ENCODE measurements at regions not wholly inside any gene's neighbourhood (a gene's known extent, or its start where the extent isn't known, plus 50 kb on each side); places are given as distances from the start of the nearest gene placed in this dataset.
"Not testable (repeated sequence)": the region's sequence is repeated elsewhere in the genome, so short reads cannot be mapped to it uniquely, and the experiment has no call there.

DNA sequence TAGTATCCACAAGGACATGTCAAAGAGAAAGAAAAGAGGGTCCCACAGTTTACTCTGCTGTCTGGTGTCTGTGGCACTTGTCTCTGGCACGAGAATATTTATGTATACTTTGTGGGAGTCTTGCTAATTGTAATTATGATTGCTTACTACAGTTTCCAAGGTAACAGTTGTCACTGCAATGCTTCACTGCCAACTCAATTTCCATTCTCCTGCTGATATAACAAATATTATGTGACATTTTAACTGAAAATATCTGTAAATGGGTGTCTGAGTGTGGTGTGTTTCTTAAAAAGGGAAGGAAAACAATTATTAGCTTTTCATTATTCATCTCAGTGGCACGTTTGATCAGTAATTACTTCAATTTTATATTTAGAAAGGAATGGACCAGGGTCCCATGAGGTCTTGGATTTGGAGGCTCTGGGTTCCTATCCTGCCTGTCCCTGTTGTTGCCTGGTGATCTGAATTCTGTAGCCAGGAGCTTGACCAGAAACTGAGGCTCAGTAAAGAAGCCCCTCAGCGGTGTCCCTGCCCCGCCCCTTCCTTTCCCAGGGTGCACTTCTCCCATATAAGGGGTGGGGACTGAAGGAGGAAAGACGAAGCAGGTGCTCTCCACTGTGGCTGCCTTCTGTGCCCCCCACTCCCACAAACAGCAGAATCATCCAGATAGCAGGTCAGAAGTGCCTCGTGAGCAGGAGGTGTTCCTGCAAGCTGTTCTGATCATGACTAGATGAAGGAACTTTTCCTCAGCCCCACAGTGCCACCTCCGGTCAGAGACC is 137.3 kb upstream of the KIF2A start:
- DNase-seq (ENCODE audit: low spot score), result no peak

DNA sequence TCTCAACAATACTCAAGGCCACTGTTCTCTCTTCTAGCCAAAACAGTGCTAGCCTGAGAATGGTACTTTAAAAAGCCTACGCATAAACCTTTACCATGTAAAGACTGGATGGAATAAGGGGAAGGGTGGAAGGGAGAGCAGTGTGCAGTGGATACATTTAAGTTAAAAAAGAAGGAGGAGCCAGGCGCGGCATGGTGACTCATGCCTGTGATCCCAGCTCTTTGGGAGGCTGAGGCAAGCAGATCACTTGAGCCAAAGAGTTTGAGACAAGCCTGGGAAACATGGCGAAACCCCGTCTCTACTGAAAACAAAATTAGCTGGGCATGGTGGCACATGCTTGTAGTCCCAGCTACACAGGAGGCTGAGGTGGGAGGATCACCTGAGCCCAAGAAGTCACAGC is 127.7 kb upstream of the KIF2A start:
- no peak for DNase-seq (ENCODE audit: low spot score)

DNA sequence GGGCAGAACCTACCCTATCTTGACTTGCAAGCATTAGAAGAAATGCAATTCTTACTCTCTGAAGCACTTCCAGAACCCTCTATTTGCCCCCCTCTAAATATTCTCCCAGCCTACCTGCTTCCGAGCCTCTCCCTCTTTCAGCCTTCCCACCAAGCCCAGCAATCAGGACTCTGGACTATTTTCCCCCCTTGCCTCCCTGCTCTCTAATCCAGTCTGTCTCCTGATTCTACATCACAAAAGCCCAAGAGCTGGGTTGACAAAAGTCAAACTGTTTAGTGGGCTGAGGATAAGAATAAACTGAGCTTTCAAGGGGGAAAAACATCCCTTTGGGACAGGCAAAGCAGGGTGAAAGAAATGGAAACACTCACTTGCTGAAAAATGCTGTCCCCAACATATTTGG is 123.2 kb upstream of the KIF2A start:
- no peak for DNase-seq (ENCODE audit: low spot score)

DNA sequence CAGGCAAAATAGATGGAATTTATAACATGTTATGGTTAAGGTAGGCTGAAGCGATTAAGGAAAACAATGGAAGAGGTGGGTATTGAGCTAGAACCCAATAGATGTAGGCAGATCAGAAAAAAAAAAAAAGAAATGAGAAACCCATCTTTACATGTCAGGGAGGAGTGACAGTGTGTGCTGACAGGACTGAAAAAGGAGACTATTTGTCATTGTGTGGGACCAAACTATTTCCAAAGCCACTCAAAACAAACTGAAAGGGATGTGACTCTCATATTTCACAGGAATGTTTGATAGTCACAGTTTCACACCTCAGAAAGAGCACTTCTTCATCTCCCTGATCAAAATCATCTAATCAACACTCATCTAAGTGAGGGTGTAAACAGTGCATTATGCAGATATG is 122.3 kb upstream of the KIF2A start:
- DNase-seq (ENCODE audit: low spot score), result no peak

DNA sequence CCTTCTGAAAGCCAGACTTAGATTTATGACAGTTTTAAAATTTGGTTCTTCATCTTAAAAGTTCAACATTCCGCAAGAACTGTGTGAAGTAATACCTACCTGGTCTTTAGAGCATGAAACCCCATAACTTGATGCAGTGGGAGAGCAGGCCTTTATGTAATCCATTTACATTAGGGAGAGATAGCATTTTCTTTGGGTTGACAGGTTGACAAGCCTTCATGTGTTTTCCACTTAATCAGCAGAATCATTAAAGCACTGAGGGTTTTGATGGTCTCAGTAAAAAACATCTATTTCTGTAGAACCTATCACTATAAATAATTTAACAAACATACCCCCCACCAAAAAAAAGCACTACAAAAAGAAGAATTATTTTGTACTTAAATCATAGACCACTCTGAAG is 121.6 kb upstream of the KIF2A start:
- no peak for DNase-seq (ENCODE audit: low spot score)

DNA sequence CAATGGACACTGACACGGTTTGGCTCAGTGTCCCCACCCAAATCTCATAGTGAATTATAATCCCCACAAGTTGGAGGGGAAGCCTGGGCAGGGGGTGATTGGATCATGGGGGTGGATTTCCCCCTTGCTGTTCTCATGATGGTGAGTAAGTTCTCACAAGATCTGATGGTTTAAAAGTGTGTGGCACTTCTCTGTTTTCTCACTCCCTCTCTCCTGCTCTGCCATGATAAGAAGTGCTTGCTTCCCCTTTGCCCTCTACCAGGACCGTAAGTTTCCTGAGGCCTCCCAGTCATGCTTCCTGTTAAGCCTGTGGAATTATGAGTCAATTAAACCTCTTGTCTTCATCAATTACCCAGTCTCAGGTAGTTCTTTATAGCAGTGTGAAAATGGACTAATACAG is 115.8 kb upstream of the KIF2A start:
- DNase-seq (ENCODE audit: low spot score), result no peak

DNA sequence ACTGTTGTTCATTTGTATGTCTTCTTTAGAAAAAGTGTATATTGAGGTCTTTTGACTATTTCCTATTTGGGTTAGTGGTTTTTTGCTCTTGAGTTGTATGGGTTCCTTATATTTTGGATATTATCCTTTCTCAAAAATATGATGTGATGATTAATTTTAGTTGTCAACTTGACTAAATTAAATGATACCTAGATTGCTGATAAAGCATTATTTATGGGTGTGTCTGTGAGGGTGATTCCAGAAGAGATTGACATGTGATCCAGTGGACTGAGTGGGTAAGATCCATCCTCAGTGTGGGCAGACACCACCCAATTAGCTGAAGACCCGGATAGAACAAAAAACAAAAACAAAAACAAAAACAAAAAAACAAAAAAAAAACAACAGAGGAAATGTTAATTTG is 115.1 kb upstream of the KIF2A start:
- DNase-seq (ENCODE audit: low spot score), result no peak

DNA sequence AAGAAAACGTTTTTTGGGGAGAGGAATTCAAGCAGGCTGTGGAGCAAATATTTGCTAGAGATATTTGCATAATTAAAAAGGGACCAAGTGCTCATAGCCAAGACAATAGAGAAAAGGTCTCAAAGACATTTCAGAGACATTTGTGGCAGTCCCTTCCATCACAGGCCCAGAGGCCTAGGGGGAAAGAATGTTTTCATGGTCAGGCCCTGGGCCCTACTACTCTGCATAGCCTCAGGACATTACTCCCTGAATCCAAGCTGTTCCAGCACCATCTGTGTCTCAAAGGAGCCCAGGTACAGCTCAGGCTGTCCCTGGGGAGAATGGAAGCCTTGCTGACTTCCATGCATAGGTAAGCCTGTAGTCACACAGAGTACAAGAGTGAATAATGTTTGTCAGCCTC is 113.0 kb upstream of the KIF2A start:
- no peak for DNase-seq (ENCODE audit: low spot score)

DNA sequence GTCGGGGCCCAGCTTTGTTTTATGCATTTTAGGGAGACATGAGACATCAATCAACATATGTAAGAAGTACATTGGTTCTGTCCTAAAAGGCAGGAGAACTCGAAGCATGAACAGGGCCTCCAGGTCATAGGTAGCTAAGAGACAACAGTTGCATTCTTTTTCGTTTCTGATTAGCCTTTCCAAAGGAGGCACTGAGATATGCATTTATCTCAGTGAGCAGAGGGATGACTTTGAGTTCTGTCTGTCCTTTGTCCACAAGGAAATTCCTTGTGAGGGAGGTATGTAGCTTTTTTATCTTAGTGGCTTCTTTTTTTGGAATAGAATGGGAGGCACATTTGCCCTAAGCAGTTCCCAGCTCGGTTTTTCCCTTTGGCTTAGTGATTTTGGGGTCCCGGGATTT is 109.5 kb upstream of the KIF2A start:
- not testable (repeated sequence) for DNase-seq (ENCODE audit: low spot score)

DNA sequence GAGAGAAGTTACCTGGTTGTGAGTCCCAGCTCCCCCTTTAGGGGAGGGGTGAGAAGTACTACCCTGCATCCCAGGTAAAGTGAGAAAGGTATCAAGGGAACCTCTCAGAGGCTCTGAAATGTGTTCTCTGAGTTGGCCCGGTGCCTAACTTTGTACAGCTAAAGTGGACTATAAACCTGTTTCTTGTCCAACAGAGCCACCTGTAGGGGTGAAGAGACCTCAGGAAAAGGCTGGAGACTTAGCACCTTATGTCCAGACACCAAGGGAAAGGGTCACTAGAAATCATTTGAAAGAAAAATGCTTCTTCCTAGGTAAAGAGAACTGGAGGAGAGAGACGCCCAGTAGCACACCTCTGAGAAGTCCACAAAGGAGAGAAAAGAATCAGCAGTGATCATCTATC is 108.3 kb upstream of the KIF2A start:
- no peak for DNase-seq (ENCODE audit: low spot score)

DNA sequence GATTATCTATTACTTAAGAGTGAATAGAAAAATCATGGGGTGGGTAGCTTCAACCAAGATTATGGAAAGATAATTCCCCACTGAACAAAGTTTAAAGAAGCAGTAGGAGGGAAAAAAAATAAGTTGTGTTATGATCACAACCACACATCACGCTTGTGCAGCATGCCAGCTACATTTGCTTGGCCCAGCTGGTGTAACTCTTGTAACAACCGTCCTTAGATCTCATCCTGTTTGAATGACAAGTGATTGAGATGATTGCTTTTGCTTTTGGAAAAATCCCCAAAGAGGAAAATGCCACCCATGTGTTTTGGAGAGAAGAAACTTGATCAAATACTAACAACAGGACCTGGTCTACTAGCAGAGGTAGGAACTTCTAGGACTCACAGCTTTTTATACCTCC is 107.6 kb upstream of the KIF2A start:
- DNase-seq (ENCODE audit: low spot score), result no peak

DNA sequence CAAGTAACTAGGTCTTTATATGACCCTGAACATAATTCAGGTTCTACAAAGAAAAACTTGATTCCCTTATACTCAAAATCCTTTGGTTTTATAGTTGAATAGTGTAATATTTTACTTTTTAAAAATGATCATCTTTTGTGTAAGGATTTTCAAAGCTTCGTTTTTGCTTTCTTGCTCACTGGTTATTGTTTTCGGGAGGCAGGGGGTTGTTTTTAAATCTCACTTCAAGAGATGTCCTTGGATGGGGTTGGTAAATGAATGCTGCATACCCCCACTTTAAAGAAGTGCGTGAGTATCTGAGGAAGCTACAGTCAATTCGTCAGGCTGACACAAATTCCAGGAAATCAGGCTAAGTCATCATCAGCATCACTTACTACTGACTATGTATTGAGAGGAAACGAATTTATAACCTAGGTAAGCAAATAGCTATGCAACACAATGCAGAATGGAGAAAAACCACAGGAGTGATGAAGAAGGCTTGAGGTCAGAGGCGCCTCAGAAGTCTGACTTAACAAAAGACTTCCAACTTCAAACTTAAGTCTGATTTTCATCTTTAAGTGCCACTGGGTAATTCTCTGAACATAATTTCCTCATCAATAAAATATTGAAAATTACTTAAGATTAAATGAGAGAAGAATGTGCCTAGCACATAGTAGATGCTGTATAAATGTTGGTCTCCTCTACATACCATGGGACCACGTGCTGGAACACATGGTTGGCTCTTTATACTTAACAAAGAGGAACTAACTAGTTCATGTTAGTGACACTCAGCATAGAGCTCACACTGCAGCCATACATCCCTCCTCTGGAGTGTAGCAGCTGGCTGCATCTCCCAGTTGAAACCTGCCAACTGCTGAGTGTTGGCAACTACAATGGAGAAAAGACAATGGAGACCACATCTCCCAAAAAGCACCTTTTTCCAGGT is 106.0 kb upstream of the KIF2A start:
- no peak for DNase-seq (ENCODE audit: low spot score)

DNA sequence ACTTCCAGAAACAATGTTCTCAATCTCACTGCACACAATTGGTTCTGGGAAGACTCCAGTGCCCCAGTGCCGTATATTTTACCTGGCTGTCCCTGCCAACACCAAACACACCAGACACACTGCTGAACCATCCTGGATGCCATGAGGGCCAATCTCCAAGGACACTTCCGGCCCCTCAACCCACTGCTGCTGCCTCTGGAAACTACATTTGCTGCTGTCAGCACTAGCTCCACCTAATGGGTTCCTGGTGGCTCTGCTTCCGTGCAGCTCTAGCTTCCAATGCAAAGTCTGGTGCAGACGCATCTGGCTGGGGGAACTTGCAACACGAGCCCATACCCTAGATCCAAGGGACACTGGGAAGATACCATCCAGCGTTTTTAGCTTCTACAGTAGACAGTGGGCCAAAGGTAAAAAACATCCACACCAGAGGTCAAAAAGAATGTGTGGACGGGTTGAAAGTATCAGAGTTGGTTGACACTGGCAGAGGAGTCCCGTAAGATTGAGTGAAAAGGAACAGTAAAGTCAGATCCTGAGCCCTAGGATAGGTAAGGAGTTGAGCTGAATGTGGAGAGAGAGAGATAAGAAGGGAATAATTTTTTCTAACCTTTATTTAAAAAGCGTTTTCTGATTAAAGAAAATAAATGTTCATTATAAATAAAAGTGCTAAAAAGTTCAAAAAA is 99.7 kb upstream of the KIF2A start:
- peak; percentile 15 for DNase-seq (ENCODE audit: low spot score)

DNA sequence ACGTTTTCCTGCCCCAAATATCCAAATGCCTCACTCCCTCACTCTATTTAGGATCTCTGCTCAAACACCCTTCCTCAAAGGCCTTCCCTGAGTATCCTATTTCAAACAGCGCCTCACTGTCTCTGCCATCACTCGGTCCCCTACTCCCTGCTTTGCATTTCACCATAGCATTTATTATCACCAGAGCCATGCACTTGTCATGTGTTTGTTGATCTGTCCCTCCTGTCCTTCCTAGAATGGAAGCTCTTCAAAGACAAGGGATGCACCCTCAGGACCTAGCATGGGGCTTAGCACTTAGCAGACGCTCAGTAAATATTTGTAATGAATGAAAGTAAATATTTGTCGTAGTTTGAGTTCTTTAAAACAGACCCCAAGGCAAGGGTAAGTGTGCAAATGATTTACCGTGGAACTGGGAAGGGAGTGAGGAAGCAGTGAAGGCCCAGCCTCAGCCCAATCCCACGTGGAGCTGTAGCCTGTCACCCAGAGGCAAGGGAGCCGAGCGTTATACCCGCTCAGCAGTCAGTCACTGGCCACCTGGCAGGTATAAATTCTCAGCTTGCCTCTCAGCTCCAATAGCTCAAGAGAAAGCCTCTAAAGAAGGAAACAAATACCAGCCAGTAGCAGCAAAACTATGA is 97.7 kb upstream of the KIF2A start:
- DNase-seq (ENCODE audit: low spot score), result no peak

DNA sequence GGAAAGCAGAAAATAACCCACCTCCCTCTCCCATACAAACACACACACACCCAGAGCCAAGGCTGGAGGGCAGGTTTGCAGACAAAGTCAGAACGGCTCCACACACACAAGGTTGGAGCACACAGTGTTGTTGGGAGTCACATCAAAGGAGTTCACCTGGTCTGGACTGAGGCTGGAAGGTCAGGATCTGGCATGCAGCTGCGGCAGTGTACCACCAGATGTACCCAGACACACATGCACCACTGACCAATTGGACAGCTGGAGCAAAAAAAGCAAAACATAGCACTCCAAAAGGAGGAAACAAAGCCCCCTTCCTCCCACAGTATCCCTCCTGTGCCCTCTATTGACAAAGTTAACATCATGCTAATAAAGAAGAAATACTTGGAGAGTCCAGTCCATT is 94.6 kb upstream of the KIF2A start:
- no peak for DNase-seq (ENCODE audit: low spot score)

DNA sequence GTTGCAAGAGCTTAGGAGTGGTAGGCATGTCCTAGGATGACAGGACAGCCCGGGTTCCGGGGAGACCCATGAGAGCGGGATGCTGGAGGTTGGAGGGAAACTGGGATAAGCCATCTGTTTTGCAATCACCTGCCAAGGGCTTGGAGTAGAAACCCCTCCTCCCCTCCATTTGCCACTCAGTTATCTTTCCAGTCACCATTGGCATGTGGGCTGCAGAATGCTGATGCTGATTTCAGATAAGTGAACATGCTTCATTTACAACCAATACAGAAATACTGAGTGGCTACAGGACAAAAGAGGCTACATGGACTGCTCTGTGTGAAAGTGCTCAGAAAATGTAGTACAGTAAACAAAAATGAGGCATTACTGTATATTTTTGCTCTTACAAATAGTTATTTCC is 93.4 kb upstream of the KIF2A start:
- DNase-seq (ENCODE audit: low spot score), result no peak

DNA sequence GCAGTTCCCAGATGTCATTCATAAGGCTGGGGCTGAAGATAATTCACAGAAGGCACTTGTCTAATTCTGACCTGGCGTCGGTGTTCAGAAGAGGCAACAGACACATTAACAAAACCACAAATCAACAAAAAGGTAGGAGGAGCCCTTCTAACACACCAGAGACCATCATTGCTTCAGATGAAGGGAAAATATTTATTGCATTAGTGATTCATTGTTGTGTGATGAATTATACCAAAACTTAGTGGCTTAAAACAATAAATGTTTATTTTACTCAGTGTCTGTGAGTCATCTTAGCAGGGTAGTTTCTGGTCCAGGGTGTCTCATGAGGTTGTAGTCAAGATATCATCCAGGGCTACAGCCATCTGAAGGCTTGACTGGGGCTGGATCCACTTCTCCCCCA is 91.3 kb upstream of the KIF2A start:
- DNase-seq (ENCODE audit: low spot score), result no peak

DNA sequence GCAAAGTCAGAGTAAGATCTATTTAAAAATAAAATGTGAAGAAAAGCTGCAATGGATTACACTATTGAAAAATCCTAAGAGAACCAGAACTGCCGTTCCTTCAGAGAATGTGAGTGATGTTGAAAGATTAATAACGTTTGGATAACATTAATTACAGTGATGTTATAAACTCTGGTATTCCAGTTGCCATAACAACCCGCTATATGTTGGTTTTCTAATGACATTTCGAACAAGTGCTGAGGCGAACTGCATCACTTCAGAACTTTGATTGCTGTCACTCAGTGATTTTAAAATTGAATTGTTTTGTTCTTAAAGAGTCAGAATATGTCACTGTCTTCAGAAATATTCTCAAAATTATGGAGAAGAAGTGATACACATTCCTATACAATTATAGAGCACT is 89.4 kb upstream of the KIF2A start:
- DNase-seq (ENCODE audit: low spot score), result not testable (repeated sequence)

DNA sequence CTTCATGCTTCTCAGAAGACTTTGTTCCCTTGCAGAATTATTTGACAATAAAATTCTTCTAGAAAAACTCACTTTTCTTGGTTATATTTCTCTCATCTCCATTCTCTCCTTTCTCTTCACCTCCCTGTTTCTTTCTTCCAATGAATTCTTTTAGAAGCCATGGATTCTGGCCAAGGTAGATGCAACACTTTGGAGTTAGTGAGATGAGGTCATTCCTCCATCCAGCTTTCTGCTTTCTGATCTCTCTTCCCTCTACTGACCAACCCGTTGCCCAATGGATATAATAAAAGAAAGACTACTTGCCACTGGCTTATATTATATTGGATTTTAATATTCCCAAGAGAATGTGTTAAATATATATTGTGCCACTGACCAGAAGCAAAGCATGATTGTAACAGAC is 88.9 kb upstream of the KIF2A start:
- not testable (repeated sequence) for DNase-seq (ENCODE audit: low spot score)

DNA sequence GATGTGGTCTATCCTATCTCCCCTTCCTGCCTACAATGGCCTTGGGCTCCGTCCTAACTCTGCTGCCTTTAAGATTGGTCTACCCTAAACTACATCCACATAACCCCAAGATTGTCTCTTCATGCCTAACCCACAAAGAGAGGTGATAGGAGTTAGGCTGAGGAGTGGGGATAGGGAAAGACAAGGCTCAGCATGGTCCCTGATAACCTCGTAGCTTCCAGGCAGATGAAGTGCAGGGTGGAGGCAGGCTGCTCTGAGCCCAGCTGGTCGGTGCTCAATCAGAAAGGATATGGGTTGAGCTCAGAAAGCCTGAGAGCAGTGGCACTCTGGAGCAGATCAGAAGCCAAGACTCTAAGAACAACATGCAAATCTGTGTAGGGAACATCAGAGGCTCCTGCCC is 87.1 kb upstream of the KIF2A start:
- not testable (repeated sequence) for DNase-seq (ENCODE audit: low spot score)

DNA sequence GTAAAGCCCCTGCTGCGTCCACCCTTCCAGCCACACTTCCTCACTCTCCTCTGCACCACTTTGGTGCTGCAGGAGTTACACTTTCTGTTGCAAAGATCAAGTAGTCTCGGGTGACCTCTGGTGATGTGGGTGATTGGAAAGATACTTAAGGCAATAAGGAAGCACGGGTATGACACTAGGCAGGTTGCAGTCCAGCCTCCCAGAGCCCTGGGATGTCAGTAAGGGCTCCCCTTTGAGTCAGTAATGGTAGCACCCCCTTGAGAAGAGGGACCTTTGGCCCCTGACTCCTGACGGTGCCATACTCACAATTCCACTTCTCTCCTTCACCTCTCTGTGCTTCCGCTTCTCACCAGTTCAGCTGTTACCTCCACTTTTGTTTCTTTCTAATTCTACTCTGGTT is 84.1 kb upstream of the KIF2A start:
- not testable (repeated sequence) for DNase-seq (ENCODE audit: low spot score)

DNA sequence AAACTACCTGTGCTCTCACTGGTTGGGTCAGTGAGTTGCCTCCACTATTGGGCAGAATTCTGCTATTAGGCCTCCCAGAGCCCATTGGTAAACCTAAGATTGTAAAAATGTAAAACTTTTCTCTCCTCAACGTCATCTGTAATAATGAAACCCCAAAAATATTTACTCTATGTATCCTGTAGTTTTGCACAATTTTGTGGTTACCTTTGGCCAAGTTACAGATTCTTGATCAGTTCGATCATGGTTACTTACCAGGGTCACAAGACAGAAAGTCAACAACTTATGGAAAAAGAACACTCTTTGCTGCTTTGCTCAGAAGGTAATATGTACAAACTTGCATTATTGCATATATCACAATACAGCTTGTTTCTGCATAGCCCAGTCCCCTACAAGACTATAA is 83.7 kb upstream of the KIF2A start:
- DNase-seq (ENCODE audit: low spot score), result not testable (repeated sequence)

Measured in putamen (tissue), 1 donor.